ENCODE measurements at regions not wholly inside any gene's neighbourhood (a gene's known extent, or its start where the extent isn't known, plus 50 kb on each side); places are given as distances from the start of the nearest gene placed in this dataset. TPM values are rescaled to one million over a fixed set of nuclear protein-coding genes. Genes with fewer than 3 reads are reported as not detected.
"Not testable (repeated sequence)": the region's sequence is repeated elsewhere in the genome, so short reads cannot be mapped to it uniquely, and the experiment has no call there.

GRCh38 chr6:5837323-5837722 is 169.4 kb downstream of the NRN1 start:
- DNase-seq = no peak

- DNase-seq = not testable (repeated sequence)
Measured at GRCh38 chr6:5836597-5836996, 170.1 kb downstream of the NRN1 start.

DNA sequence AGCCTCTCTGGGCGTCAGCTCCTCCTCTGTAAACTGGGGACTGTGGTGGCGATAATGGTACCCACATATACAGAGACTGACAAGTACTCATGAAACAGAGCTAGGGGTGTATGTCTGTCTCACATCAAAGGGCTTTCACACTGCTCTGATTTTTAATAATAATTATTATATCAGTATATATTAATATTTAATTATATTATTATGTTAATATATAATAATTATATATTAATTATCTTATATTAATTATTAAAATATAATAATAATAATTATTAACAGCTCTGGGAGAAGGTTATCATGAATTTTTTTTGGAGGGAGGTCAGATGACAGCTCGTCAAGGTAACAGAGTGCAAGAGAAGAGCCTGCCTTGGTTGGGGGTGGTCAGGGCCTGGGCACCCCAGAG is 173.6 kb downstream of the NRN1 start:
- DNase-seq = no peak

DNA sequence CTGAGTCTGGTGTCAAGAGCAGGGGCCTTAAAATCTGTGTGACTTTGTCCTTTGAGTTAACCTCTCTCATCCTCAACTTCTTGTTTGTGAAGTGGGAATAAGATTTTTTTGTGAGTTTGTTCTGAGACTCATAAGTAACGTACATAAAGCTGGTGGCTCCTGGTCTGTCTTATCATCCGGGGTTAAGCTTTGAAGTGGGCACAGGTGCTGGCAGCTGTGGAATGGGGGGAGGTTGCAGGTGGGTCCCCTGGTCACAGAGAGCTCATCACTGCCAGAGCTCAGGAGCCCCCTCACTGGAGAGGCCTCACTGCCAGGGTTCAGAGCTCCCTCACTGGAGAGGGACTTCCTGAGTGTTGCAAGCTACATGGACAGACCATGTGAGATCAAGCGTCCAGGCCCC is 174.1 kb downstream of the NRN1 start:
- DNase-seq = no peak

- DNase-seq = not testable (repeated sequence)
Measured at GRCh38 chr6:5831219-5831862, 175.4 kb downstream of the NRN1 start.

GRCh38 chr6:5828296-5828695 is 178.4 kb downstream of the NRN1 start:
- DNase-seq = no peak

DNA sequence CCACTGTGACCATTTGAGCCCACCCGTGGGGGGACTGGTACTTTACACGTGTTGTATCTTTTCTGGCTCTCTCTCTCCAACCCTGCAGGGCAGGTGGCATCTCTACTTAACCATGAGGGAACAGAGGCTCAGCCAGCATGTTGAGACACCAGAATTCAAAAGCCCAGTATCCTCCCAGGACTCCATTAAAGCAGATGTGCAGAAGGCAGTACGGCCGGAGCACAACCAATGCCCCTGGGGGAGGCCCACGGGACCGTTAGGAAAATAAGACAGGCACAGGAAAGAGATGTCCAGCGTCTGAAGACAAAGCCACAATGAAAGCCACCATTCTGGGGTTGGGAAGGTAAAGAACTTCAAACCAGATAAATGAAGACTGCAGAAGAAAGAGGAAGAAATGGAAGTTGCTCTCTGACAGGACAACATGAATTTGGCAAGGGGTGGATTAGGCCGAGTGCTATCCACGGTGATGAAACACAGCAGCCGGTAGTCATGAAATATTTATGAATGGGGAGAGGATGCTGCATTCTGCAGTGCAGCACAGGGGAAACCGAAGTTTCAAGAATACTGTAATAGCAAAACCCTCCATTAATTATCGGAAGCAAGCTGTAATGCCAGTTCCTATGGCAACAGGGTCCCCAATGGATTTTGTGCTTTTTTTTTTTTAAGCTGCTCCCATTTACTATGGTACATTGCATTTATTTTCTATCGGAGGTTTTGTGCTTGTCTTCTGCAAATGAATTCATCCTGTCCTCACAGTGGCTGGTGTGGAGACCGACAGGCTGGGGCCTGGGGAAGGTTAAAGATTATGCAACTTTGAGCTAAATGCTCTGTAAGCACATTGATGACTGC is 179.4 kb downstream of the NRN1 start:
- DNase-seq = peak; percentile 38

GRCh38 chr6:5824382-5824983 is 182.2 kb downstream of the NRN1 start:
- not testable (repeated sequence) for DNase-seq

Small RNA genes lying in the stretch of these regions (small RNA-seq; reads per million reads assigned to genes)
- gene RN7SL221P (ENCODE audit: low replicate concordance) = not detected
